Astrocyte (in vitro differentiated cells and primary cell): ENCODE measurements at regions not wholly inside any gene's neighbourhood (a gene's known extent, or its start where the extent isn't known, plus 50 kb on each side); places are given as distances from the start of the nearest gene placed in this dataset.

Experiments used
- CTCF ChIP-seq: IDR thresholded peaks from 2 replicates; pipeline ENCODE4 v1.5.1; 2011; ENCODE audit warnings: low read depth, mild to moderate bottlenecking, inconsistent platforms, low read length, moderate library complexity; ENCODE audit not compliant: insufficient read depth
- EZH2 ChIP-seq: IDR thresholded peaks from 2 replicates; pipeline ENCODE4 v1.6.1; 2012; ENCODE audit warnings: mild to moderate bottlenecking, low read length, inconsistent platforms; ENCODE audit not compliant: insufficient read depth

GRCh38 chr3:140822401-140823047 is 119.1 kb upstream of the SLC25A36 start:
- TF ChIP-seq CTCF (no peak), EZH2 (no peak)
